WI38 (cell line): ENCODE measurements at regions not wholly inside any gene's neighbourhood (a gene's known extent, or its start where the extent isn't known, plus 50 kb on each side); places are given as distances from the start of the nearest gene placed in this dataset.

Experiments
- H3K4me3 ChIP-seq: 2 replicates; pipeline ENCODE4 v1.5.1; 2011; ENCODE audit warnings: low read depth, mild to moderate bottlenecking, control low read depth, low read length
- TF ChIP-seq, protein P1 (sequence below): IDR thresholded peaks from 2 replicates; pipeline ENCODE4 v1.5.1; 2012; ENCODE audit warnings: low read depth, mild to moderate bottlenecking, control low read depth, low read length

GRCh38 chr6:153183925-153184324 is 52.8 kb upstream of the RGS17 start:
- no peak overlapping the region for H3K4me3 ChIP-seq
- TF ChIP-seq, protein P1, sequence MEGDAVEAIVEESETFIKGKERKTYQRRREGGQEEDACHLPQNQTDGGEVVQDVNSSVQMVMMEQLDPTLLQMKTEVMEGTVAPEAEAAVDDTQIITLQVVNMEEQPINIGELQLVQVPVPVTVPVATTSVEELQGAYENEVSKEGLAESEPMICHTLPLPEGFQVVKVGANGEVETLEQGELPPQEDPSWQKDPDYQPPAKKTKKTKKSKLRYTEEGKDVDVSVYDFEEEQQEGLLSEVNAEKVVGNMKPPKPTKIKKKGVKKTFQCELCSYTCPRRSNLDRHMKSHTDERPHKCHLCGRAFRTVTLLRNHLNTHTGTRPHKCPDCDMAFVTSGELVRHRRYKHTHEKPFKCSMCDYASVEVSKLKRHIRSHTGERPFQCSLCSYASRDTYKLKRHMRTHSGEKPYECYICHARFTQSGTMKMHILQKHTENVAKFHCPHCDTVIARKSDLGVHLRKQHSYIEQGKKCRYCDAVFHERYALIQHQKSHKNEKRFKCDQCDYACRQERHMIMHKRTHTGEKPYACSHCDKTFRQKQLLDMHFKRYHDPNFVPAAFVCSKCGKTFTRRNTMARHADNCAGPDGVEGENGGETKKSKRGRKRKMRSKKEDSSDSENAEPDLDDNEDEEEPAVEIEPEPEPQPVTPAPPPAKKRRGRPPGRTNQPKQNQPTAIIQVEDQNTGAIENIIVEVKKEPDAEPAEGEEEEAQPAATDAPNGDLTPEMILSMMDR = no peak
